Pancreas (tissue), 10 donors: ENCODE measurements at regions not wholly inside any gene's neighbourhood (a gene's known extent, or its start where the extent isn't known, plus 50 kb on each side); places are given as distances from the start of the nearest gene placed in this dataset.

Experiments used
- ATAC-seq, 4 donors: fragments of 200-7000 bp; cut with Tn5 transposase; one replicate each; pipeline versions ENCODE4 v1.8.0 to v1.9.1; 2020; ENCODE audit warnings: mild to moderate bottlenecking in 4 of 4, moderate library complexity in 4 of 4
- DNase-seq, 6 donors: peaks; one replicate each; pipeline ENCODE4 v3.0.0-alpha.2; 2020
- FAIRE-seq: peaks from 2 replicates; lab custom pipeline; 2012; peaks lifted over from hg19 to GRCh38; lab: Jason Lieb, UNC
- H3K27ac ChIP-seq, 4 donors: fragments of 200-600 bp; sonication (generic); 1 replicate in 3 of 4; 2 replicates in 1 of 4; pipeline versions ENCODE4 v1.5.0 to v1.8.0; 2020
- H3K27me3 ChIP-seq, 4 donors: fragments of 200-600 bp; one replicate each; pipeline ENCODE4 v1.8.0; 2021
- H3K36me3 ChIP-seq, 3 donors: fragments of 200-600 bp; sonication (generic) in 1 of 3; one replicate each; pipeline versions ENCODE4 v1.5.0 to v1.8.0; 2020 to 2021
- H3K4me1 ChIP-seq, 3 donors: fragments of 200-600 bp; one replicate each; pipeline ENCODE4 v1.8.0; 2021
- H3K4me3 ChIP-seq, 4 donors: fragments of 200-600 bp; sonication (generic) in 2 of 4; one replicate each; pipeline versions ENCODE4 v1.5.0 to v1.8.0; 2020 to 2021
- H3K9me3 ChIP-seq, 4 donors: fragments of 200-600 bp; one replicate each; pipeline ENCODE4 v1.8.0; 2021
- CTCF ChIP-seq, 4 donors: fragments of 200-600 bp; sonication (generic) in 3 of 4; IDR thresholded peaks; one replicate each; pipeline versions ENCODE4 v1.5.0 to v1.8.0; 2021; ENCODE audit warnings: antibody characterized with exemption in 4 of 4
- WGBS, 2 donors: extraction: QIAGEN DNeasy Blood & Tissue Kit; methylation state at CpG; one replicate each; pipeline ENCODE4 v1.1.7; 2013; 5-methylcytosine and 5-hydroxymethylcytosine counted together
- intact Hi-C, 3 donors: fragments of 100-400 bp; cut with DNase I; formaldehyde crosslinking; loops; one replicate each; pipeline versions ENCODE4 v1.11.1 to v1.14.2; 2022
- donor health status: healthy with polysubstance abuse.
- donor health status: DM: no; HTN: no; CAD: no; lungs with moderate emphysema.
- donor health status: DM: no; HTN: no; CAD: no.
- donor health status: control.
- donor health status: control.
- donor health status: Bipolar disorder and iron deficiency.
- donor health status: DM: yes; HTN: yes; CAD: no.
- donor health status: DM: no; HTN: no; CAD: no.
- donor health status: DM: no; HTN: no; CAD: no.
- donor health status: DM: yes; HTN: yes; CAD: no.

GRCh38 chr2:76332871-76333270 is 622.2 kb upstream of the GCFC2 start:
- 76 to 90% methylated on average over 2 of the region's 2 CpGs for WGBS, 2 donors
- no peak for FAIRE-seq

GRCh38 chr2:76330865-76331264 is 620.1 kb upstream of the GCFC2 start:
- WGBS, 2 donors: 53 to 63% methylated on average over 3 of the region's 3 CpGs
- intact Hi-C loops: no loop called here
- no peaks in the 10 kb centered on the region for H3K4me1 ChIP-seq
- DNase-seq: no peak
- no peaks in the 10 kb centered on the region for H3K27me3 ChIP-seq
- H3K27ac ChIP-seq: no peak overlapping the region
- ATAC-seq: no peak
- no peaks in the 10 kb centered on the region for H3K9me3 ChIP-seq
- H3K36me3 ChIP-seq: no peaks in the 10 kb centered on the region
- FAIRE-seq: no peak
- H3K4me3 ChIP-seq: no peak overlapping the region
- no peak for TF ChIP-seq CTCF (IDR thresholded peaks at IDR 0.05)

More at GRCh38 chr2:76332871-76333270, 622.2 kb upstream of the GCFC2 start:
- Histone ChIP-seq H3K27me3 (no peaks in the 10 kb centered on the region), H3K4me1 (no peaks in the 10 kb centered on the region), H3K36me3 (no peaks in the 10 kb centered on the region), H3K4me3 (no peak overlapping the region), H3K9me3 (no peaks in the 10 kb centered on the region), H3K27ac (no peak overlapping the region)
- ATAC-seq: no peak
- intact Hi-C loops: no loop called here
- TF ChIP-seq CTCF (IDR thresholded peaks at IDR 0.05): no peak
- DNase-seq: no peak

GRCh38 chr2:76326636-76327035 is 615.9 kb upstream of the GCFC2 start:
- Histone ChIP-seq H3K9me3 (no peaks in the 10 kb centered on the region), H3K4me3 (no peak overlapping the region), H3K4me1 (no peaks in the 10 kb centered on the region), H3K27ac (no peak overlapping the region), H3K27me3 (no peaks in the 10 kb centered on the region), H3K36me3 (no peaks in the 10 kb centered on the region)
- no peak for ATAC-seq
- TF ChIP-seq CTCF (IDR thresholded peaks at IDR 0.05): no peak
- 27 to 45% methylated on average over 1 of the region's 1 CpG for WGBS, 2 donors
- intact Hi-C loops: no loop called here
- no peak for FAIRE-seq
- no peak for DNase-seq

GRCh38 chr2:76323381-76323780 is 612.7 kb upstream of the GCFC2 start:
- FAIRE-seq (no peak), DNase-seq (no peak), ATAC-seq (no peak)
- H3K27me3 ChIP-seq: peaks cover 0 to 6% (median 0%) of the 10 kb centered on the region in 4 donors
- no peak for TF ChIP-seq CTCF (IDR thresholded peaks at IDR 0.05)
- no peak overlapping the region for H3K27ac ChIP-seq
- H3K9me3 ChIP-seq: no peaks in the 10 kb centered on the region
- 33 to 36% methylated on average over 4 of the region's 4 CpGs for WGBS, 2 donors
- intact Hi-C loops: no loop called here
- no peaks in the 10 kb centered on the region for H3K4me1 ChIP-seq
- H3K4me3 ChIP-seq: no peak overlapping the region
- H3K36me3 ChIP-seq: no peaks in the 10 kb centered on the region

GRCh38 chr2:76320716-76321115 is 610.0 kb upstream of the GCFC2 start:
- intact Hi-C loops: no loop called here
- TF ChIP-seq CTCF (IDR thresholded peaks at IDR 0.05): no peak
- no peaks in the 10 kb centered on the region for H3K4me1 ChIP-seq
- H3K27me3 ChIP-seq: peaks cover 0 to 6% (median 0%) of the 10 kb centered on the region in 4 donors
- no peak overlapping the region for H3K27ac ChIP-seq
- no peak overlapping the region for H3K4me3 ChIP-seq
- ATAC-seq (no peak), DNase-seq (no peak), FAIRE-seq (no peak)
- no peaks in the 10 kb centered on the region for H3K36me3 ChIP-seq
- no peaks in the 10 kb centered on the region for H3K9me3 ChIP-seq
